ENCODE measurements at regions not wholly inside any gene's neighbourhood (a gene's known extent, or its start where the extent isn't known, plus 50 kb on each side); places are given as distances from the start of the nearest gene placed in this dataset.
"Not testable (repeated sequence)": the region's sequence is repeated elsewhere in the genome, so short reads cannot be mapped to it uniquely, and the experiment has no call there.

DNA sequence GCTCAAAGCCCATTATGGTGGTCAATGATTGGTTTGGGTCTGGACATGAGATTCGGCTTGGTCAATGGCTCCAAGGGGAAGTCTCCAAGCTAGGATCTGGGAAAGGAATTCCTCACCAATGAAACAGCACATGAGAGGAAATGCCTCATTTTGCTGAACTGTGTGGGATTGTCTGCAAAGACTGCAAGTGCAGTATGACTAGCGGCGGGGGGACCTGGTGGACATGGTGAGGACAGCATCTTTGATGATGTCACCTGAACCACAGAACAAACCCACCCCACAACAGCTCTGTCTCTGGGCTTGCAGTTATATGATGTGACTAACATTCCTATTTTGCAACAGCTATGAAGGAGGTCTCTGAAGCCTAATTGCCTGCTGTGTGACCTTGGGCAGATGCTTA, 50.6 kb upstream of the NKD1 start:
- no peak for DNase-seq (ENCODE audit: low spot score)
- intact Hi-C loops (cut with DNase I): no loop called here

DNA sequence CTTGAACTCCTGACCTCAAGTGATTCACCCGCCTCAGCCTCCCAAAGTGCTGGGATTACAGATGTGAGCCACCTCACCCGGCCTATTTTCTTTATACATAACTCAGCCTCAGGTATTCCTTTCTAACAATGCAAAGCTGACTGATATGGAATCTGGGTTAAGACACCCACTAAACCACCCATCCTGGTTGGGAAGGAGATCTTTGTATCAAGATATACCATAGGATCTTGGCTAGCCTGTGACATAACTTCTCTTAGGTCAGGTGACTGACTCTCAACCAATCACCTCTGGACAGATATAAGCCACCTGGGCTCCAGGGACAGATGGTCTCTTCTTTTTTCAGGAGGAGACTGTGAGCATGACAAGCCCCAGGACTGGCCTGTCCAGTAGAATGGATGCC, 51.2 kb upstream of the NKD1 start:
- DNase-seq (ENCODE audit: low spot score): no peak
- intact Hi-C loops (cut with DNase I): no loop called here

DNA sequence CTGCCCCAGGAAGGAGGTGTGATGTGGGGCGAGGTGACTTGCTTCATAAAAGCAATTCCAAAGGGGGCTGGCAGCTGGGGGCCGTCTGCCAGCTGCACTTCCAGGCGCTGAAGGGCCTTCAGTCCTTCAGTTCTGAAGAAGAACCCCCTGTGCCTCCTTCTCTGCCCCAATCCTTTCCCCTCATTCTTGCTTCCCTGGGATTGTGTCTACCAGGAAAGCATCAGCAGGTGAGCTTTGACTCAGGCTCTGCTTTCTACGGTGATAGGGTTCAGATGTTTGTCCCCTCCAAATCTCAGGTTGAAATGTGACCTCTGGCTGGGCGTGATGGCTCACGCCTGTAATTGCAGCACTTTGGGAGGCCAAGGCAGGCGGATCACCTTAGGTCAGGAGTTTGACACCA, 52.5 kb upstream of the NKD1 start:
- DNase-seq (ENCODE audit: low spot score): no peak
- intact Hi-C loops (cut with DNase I): no loop called here

DNA sequence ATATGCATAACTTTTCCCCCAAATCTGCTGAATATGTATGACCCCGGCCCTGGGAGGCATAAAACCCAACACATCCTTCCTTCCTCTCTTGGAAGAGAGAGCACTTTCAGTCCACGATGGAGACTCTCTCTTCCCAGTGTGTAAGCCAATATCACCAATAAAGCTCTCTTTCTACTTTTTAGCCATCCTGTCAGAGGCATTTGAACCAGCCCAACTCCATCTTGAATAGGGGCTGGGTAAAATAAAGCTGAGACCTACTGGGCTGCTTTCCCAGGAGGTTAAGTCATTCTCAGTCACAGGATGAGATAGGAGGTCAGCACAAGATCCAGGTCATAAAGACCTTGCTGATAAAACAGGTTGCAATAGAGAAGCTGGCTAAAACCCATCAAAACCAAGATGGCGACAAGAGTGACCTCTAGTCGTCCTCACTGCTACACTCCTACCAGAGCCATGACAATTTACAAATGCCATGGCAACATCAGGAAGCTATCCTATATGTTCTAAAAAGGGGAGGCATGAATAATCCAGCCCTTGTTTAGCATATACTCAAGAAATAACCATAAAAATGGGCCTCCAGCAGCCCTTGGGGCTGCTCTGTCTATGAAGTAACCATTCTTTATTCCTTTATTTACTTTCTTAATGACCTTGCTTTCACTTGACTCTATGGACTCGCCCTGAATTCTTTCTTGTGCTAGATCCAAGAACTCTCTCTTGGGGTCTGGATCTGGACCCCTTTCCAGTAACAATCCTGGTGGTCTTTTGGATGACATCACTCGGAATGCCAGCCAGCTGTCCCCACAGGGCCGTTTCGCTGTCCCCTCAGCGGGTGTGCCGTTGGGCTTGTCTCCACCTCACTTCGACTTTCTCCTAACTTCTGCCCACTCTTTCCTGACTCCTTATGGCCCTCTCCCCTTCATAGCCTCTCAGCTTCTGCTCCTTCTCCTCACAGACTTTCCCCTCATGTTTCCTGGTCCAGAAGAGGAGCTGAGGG, 53.4 kb upstream of the NKD1 start:
- DNase-seq (ENCODE audit: low spot score): no peak
- intact Hi-C loops (cut with DNase I): no loop called here

DNA sequence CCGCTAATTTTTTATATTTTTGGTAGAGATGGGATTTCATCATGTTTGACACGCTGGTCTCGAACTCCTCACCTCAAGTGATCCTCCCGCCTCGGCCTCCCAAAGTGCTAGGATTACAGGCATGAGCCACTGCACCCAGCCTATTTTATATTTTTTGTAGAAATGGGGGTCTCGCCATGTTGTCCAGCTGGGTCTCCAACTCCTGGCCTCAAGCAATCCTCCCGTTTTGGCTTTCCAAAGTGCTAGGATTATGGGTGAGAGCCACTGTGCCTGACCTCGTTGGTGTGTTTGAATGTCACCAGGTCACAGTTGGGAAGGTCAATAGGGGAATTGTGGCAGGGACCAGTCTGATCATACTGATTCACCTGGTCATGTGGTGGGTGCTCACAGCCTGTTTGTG, 56.7 kb upstream of the NKD1 start:
- no peak for DNase-seq (ENCODE audit: low spot score)
- intact Hi-C loops (cut with DNase I): no loop called here

DNA sequence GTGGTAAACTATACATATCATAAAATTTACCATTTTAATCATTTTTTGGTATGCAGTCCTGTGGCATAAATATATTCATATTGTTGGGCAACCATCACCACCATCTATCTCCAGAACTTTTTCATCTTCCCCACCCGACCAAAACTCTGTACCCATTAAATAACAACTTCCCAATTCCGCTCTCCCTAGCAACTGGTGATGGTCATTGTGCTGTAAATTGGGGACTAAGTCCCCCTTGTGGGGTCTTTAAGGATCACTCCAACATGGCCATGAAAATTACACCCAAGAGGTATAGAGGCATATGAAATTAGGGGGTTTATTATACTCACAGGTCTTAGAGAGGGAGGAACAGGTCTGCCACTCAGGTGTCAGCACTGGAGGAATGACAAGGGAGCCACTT, 57.4 kb upstream of the NKD1 start:
- DNase-seq (ENCODE audit: low spot score): no peak
- intact Hi-C loops (cut with DNase I): no loop called here

DNA sequence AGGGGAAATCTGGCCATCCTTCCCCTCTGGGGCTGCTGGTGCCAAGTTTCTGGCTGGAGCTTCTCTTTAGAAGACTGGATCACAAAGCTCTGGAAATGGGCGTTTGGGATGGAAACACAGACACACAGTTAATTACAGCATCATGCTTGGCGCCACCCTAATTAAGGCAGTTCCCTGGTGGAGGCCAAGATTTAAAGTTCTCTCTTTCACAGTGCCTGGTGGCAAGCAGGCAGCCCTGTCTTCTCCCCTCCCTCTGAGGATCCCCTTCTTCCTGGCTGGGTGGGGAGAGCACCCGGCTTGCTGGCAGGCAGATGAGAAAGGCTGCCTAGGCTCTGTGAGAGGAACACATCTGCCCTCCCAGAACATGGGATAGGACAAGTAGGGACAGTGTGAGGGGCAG, 59.0 kb upstream of the NKD1 start:
- intact Hi-C loops (cut with DNase I): no loop called here
- no peak for DNase-seq (ENCODE audit: low spot score)

DNA sequence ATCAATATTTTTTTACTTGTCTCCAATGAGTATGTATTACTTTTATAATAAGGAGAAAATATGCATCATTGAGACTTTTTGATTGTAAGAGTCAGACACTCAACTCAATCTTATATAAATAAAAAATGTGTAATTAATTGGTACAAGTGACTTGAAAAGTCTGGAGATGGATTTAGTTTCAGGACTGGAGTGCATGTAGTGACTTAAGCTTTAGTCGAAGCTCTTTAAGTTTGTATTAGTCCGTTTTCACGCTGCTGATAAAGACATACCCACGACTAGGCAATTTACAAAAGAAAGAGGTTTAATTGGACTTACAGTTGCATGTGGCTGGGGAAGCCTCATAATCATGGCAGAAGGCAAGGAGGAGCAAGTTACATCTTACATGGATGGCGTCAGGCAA, 60.7 kb upstream of the NKD1 start:
- intact Hi-C loops (cut with DNase I): no loop called here
- no peak for DNase-seq (ENCODE audit: low spot score)

DNA sequence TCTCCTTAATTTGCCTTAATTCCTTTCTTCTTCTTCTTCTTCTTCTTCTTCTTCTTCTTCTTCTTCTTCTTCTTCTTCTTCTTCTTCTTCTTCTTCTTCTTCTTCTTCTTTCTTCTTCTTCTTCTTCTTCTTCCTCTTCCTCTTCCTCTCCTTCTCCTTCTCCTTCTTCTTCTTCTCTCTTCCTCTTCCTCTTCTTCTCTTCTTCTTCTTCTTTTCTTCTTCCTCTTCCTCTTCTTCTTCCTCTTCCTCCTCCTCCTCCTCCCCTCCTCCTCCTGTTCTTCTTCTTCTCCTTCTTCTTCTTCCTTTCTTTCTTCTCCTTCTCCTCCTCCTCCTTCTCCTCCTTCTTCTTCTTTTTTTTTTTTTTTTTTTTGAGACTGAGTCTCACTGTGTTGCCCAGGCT, 62.0 kb upstream of the NKD1 start:
- intact Hi-C loops (cut with DNase I); DNase-seq (ENCODE audit: low spot score): not testable (repeated sequence)

DNA sequence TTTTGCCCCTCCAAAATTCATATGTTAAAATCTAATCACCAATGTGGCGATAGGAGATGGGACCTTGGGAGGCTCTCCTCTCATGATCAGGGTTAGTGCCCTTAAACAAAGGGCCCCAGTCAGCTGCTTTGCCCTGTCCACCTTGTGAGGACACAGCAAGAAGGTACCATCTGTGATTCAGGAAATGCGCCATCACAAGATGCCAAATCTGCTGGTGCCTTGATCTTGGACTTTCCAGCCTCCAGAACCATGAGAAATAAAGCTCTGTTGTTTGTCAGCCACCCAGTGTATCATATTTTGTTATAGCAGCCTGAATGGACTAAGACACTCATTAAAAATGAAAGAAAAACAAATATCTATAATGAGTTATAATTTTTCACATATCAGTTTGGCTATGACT, 63.0 kb upstream of the NKD1 start:
- DNase-seq (ENCODE audit: low spot score): no peak
- intact Hi-C loops (cut with DNase I): no loop called here

DNA sequence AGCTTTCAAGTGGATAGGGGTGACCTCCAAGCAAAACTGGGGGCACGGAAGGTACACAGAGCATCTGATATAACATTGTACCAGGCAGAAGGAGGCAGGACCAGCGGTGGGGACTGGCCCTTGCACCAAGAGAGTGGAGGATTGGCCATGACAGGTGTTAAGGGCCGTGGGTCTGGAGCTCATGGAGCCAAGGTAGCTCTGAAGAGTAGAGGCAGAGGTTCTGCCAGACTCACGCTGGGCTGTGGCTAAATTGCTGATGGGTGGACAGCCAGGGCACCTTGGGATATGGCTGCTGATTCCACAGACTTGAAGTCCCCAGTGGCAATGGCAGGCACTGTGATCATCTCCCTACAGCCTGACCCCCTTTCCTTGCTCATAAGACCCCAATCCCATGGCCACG, 65.9 kb upstream of the NKD1 start:
- DNase-seq (ENCODE audit: low spot score): no peak
- intact Hi-C loops (cut with DNase I): no loop called here

DNA sequence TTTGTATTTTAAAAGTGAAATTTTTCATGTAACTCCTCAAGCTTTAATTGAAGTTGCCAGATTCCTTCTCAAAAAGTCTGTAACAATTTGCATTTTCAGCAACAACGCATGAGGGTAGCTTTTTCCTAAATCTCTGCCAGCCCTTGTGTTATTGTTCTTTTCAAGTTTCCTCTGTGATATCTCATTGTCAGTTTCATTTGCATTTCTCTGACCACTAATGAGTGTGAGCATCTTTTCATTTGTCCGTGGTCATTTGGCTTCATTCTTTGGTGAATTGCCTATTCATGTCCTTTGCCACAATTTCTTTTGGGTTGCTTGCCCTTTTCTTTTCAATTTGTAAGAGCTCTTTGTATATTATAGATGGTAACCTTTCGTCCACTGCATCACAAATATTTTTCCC, 68.0 kb upstream of the NKD1 start:
- intact Hi-C loops (cut with DNase I): no loop called here
- DNase-seq (ENCODE audit: low spot score): no peak

DNA sequence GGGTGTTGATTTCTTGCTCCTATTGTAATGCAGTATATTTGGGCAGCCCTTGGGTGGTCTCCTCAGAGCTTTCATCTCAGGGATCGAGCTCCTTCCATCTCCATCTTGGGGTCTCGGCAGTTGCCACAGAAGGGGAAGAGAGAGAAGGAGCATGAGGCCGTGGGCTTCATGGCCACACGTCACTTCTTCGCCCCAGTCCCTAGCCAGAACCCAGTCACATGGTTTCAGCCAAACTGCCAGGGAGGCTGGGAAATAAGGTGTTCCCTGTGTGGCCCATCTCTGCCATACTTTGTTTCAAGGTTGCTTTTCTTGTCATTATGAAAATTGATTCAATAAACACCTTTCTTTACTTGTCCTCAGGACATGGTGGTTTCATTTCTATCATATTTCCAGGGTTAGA, 68.4 kb upstream of the NKD1 start:
- DNase-seq (ENCODE audit: low spot score): no peak
- intact Hi-C loops (cut with DNase I): no loop called here

DNA sequence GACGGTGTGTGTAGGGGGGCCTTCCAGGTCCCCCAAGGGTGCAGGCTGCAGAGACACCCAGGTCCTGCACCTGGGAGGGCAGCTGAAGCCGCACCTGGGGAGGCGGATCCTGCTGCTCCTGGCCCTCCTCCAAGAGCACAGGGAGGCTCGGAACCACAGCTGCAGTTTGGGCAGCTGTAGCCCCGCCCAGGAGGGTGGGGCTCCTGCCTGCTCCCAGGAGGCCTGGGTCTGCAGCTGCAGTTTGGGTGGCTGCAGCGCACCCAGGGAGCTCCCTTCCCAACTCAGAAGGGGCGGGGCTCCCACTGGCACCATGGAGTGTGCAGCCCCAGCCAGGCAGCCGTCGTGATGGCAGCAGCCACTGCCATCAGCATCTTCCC, 69.4 kb upstream of the NKD1 start:
- DNase-seq (ENCODE audit: low spot score): no peak
- intact Hi-C loops (cut with DNase I): no loop called here

DNA sequence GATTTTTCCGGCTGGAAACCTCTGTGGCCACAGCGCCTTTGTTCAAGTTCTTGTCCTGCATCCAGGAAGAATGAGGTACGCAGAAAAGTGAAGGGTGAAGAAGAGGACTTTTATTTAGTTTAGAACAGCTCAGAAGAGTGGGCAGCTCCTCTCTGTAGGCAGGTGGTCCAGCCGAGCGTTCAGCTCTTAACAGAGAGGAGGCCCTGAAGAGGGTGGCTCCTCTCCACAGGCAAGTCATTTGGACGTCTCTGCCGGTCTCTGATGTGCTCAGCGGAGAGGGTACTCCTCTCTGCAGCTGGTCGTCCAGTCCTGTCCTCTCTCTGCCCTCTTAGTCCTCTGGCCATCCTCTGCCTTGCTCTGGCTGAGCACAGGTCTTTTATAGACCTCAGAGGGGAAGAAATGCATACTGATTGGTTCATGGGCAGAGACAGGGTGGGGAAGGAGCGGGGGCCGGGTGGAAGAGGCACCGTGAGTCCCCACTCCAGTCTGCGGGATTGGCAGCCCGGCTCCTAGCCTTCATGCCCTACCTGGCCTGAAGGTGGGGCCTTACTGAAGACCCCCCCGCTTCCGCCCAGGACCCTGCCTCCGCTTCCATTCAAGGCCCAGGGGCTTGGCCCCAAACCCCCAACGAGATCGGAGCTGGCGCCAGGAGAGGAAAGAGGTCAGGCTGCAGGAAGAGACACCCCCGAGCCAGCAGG, 70.0 kb upstream of the NKD1 start:
- no peak for DNase-seq (ENCODE audit: low spot score)

DNA sequence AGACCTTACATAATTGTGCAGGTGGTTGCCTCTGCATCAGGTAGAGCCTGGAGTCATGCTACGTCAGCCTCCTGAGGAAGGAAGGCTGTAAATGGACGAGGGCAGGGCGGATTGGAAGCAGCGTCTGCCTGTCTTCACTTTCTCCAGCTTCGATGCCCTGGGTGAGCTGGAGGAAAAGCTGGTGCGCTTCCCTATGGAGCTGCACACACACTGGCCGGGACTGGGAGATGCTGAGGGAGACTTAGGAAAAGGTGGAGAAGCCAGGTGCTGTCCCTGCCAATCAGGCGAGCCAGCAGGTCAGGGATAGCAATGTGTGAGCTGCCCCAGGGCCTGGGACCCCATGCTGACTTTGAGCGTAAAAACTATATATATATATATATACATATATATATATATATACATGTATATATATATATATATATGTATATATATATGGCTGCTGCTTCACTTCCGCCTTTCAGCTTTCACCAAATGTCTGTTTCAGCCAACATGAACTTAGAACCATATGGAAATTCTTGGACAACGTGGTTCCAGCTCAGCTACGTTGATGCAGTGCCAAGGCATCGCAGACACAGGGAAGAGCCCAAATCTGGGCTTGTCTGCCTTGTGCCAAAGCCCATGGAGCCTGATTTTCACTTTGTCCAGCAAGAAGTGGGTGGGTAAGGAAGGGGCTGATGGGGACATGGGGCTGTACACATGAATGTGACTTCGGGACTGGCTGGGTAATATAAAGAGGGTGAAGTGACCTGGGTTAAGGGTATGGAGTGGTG, 71.5 kb upstream of the NKD1 start:
- no peak for DNase-seq (ENCODE audit: low spot score)
- intact Hi-C loops (cut with DNase I): loop anchor here in 1 of 2 donors (1.0 kb wide), 1 partner anchor 51 kb away; no protein-coding TSS in a partner anchor

More for the DNA sequence above, 70.0 kb upstream of the NKD1 start:
- intact Hi-C loops (cut with DNase I): no loop called here

DNA sequence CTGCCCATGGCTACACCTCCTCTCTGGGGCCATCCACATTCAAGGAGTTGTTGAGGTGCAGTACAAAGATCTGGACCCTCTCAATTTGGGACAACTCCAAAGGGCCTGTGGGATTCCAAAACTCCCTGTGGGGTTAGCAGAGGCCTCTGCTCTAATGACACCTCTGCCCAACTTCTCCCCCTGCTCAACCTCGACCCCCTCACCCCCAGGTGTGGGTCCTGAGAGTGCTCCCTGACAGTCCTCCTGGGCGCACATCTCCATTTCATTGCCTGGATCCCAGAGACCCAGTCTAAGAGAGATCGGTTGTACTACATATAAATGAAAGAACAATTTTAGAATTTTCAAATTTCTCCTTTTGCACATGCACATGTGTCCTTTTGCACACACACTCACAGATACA, 73.0 kb upstream of the NKD1 start:
- intact Hi-C loops (cut with DNase I): no loop called here
- no peak for DNase-seq (ENCODE audit: low spot score)

DNA sequence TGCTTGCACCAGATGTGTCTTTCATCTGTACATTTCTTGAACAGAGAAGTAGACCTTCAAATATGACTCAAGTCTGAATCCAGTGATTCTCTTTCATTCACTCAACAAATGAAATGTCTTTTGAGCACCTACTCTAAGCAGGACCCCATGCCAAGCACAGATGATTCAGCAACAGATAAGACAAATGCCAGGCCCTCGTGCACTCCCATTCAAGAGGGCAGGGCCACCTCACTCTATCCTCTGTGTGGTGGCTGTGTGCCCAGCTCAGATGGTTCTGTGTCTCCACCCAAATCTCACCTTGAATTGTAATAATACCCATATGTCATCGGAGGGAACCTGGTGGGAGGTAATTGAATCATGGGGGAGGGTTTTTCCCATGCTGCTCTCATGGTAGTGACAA, 74.1 kb upstream of the NKD1 start:
- no peak for DNase-seq (ENCODE audit: low spot score)
- intact Hi-C loops (cut with DNase I): no loop called here

DNA sequence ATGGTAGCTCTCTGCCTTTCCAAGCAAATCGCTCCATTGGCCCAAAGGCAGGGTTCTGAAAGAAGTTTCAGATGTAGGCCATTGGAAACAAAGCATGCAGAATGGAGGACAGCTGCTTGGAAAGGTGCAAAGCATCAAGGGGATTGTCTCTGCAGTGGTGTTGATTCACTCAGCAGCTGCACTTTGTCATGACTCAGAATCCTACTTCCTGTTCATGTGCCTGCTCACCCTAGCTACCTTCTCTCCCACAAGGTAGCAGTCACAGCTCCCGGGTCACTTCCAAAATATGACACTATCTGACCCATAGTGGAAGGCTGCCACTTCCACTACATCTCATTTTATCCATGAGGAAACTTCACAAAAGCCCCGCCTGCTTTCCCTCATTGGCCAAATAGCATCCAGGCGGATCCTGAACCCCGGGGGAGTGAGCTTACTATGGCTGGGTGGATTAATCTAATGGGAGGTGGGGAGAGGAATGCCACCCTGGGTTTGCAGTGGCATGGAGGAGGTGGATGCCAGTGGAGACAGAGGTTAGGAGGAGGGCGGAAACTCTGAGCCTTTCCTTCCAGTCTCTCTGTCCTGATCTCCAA, 74.7 kb upstream of the NKD1 start:
- intact Hi-C loops (cut with DNase I): no loop called here
- DNase-seq (ENCODE audit: low spot score): no peak

DNA sequence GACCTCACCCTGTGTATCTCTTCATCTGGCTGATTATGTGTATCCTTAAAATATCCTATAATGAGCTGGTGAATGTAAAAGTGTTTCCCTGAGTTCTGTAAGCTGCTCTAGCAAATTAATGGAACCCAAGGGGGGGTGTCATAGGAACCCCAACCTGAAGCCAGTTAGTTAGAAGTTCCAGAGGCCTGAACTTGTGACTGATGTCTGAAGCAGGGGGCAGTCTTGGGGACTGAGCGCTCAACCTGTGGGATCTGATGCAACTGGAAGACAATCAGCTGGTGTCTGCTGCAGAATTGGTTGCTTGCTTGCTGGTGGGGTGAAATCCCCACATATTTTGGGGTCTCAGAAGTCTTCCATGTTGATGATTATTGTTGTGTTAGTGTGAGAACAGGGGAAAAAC, 75.7 kb upstream of the NKD1 start:
- intact Hi-C loops (cut with DNase I): no loop called here
- no peak for DNase-seq (ENCODE audit: low spot score)

Data from posterior vena cava (tissue), 2 donors.